Astrocyte (in vitro differentiated cells and primary cell): ENCODE measurements at regions not wholly inside any gene's neighbourhood (a gene's known extent, or its start where the extent isn't known, plus 50 kb on each side); places are given as distances from the start of the nearest gene placed in this dataset.

Experiments used
- DNase-seq: peaks from one replicate; pipeline ENCODE4 v3.0.0-alpha.2; 2010; ENCODE audit warnings: low read depth
- FAIRE-seq: peaks from 2 replicates; lab custom pipeline; 2011; peaks lifted over from hg19 to GRCh38; lab: Jason Lieb, UNC
- H2AFZ ChIP-seq: 2 replicates; pipeline ENCODE4 v1.6.0; 2012; ENCODE audit warnings: low read depth, low read length, inconsistent platforms
- H3K27ac ChIP-seq: 2 replicates; pipeline ENCODE4 v1.5.1; 2011; ENCODE audit warnings: low read depth, low read length, inconsistent platforms
- H3K27me3 ChIP-seq: 2 replicates; pipeline ENCODE4 v1.6.0; 2011; ENCODE audit warnings: low read length, inconsistent platforms; ENCODE audit not compliant: insufficient read depth
- H3K36me3 ChIP-seq: 2 replicates; pipeline ENCODE4 v1.5.1; 2011; ENCODE audit warnings: low read length, inconsistent platforms; ENCODE audit not compliant: insufficient read depth
- H3K4me1 ChIP-seq: 2 replicates; pipeline ENCODE4 v1.5.1; 2011; ENCODE audit warnings: low read length, inconsistent platforms; ENCODE audit not compliant: insufficient read depth
- H3K4me2 ChIP-seq: 2 replicates; pipeline ENCODE4 v1.6.0; 2012; ENCODE audit warnings: low read length, inconsistent platforms
- H3K4me3 ChIP-seq: 2 replicates; pipeline ENCODE4 v1.5.1; 2011; ENCODE audit warnings: low read depth, mild to moderate bottlenecking, low read length, inconsistent platforms; ENCODE audit not compliant: insufficient read depth
- H3K79me2 ChIP-seq: 2 replicates; pipeline ENCODE4 v1.6.0; 2012; ENCODE audit warnings: mild to moderate bottlenecking, low read length, inconsistent platforms; ENCODE audit not compliant: insufficient read depth
- H3K9ac ChIP-seq: 2 replicates; pipeline ENCODE4 v1.6.0; 2012; ENCODE audit warnings: mild to moderate bottlenecking, low read length, inconsistent platforms
- H3K9me3 ChIP-seq: 2 replicates; pipeline ENCODE4 v1.5.1; 2012; ENCODE audit warnings: low read depth, mild to moderate bottlenecking, low read length, inconsistent platforms; ENCODE audit not compliant: insufficient read depth
- H4K20me1 ChIP-seq: 2 replicates; pipeline ENCODE4 v1.6.0; 2012; ENCODE audit warnings: low read length, inconsistent platforms; ENCODE audit not compliant: insufficient read depth
- H3K27ac Mint-ChIP-seq: one replicate; pipeline ENCODE4 v1.8.0; 2021; ENCODE audit warnings: mild to moderate bottlenecking, mixed read lengths; ENCODE audit not compliant: unreplicated experiment
- H3K27me3 Mint-ChIP-seq: one replicate; pipeline ENCODE4 v1.8.0; 2021; ENCODE audit warnings: low read depth, mixed read lengths; ENCODE audit not compliant: unreplicated experiment
- H3K36me3 Mint-ChIP-seq: one replicate; pipeline ENCODE4 v1.8.0; 2021; ENCODE audit warnings: low read depth, mixed read lengths; ENCODE audit not compliant: unreplicated experiment
- H3K4me1 Mint-ChIP-seq: one replicate; pipeline ENCODE4 v1.8.0; 2021; ENCODE audit warnings: low read depth, mixed read lengths; ENCODE audit not compliant: unreplicated experiment
- H3K4me3 Mint-ChIP-seq: one replicate; pipeline ENCODE4 v1.8.0; 2021; ENCODE audit warnings: mild to moderate bottlenecking, moderate library complexity, mixed read lengths; ENCODE audit not compliant: unreplicated experiment
- H3K9me3 Mint-ChIP-seq: one replicate; pipeline ENCODE4 v1.8.0; 2021; ENCODE audit warnings: mild to moderate bottlenecking, mixed read lengths; ENCODE audit not compliant: unreplicated experiment
- EZH2 ChIP-seq: IDR thresholded peaks from 2 replicates; pipeline ENCODE4 v1.6.1; 2012; ENCODE audit warnings: mild to moderate bottlenecking, low read length, inconsistent platforms; ENCODE audit not compliant: insufficient read depth
- TF ChIP-seq, protein P1 (sequence below): IDR thresholded peaks from 2 replicates; pipeline ENCODE4 v1.5.1; 2011; ENCODE audit warnings: low read depth, mild to moderate bottlenecking, inconsistent platforms, low read length, moderate library complexity; ENCODE audit not compliant: insufficient read depth

DNA sequence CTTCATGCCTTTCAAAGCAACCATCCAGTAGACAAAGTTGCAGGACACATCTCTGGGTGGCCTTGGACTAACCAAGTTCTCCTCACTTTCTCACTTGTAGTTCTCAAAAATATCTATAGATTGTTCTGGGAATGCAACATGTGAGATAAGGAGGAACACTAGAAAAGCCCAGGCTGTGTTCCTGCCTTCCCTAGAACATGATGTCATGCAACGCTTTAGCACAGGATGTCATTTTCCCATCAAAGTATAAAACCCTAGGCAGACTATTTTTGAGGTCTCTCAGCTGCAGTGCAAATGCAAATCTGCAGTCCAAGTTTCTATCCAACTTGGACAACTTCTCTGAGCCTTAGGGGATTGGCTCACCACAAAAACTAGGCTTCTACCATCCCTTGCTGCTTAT, 78.8 kb upstream of the PCDH7 start:
- H3K27ac Mint-ChIP-seq, result no peak overlapping the region
- H2AFZ ChIP-seq, result no peak overlapping the region
- TF ChIP-seq EZH2, result no peak
- TF ChIP-seq, protein P1, sequence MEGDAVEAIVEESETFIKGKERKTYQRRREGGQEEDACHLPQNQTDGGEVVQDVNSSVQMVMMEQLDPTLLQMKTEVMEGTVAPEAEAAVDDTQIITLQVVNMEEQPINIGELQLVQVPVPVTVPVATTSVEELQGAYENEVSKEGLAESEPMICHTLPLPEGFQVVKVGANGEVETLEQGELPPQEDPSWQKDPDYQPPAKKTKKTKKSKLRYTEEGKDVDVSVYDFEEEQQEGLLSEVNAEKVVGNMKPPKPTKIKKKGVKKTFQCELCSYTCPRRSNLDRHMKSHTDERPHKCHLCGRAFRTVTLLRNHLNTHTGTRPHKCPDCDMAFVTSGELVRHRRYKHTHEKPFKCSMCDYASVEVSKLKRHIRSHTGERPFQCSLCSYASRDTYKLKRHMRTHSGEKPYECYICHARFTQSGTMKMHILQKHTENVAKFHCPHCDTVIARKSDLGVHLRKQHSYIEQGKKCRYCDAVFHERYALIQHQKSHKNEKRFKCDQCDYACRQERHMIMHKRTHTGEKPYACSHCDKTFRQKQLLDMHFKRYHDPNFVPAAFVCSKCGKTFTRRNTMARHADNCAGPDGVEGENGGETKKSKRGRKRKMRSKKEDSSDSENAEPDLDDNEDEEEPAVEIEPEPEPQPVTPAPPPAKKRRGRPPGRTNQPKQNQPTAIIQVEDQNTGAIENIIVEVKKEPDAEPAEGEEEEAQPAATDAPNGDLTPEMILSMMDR, result no peak

DNA sequence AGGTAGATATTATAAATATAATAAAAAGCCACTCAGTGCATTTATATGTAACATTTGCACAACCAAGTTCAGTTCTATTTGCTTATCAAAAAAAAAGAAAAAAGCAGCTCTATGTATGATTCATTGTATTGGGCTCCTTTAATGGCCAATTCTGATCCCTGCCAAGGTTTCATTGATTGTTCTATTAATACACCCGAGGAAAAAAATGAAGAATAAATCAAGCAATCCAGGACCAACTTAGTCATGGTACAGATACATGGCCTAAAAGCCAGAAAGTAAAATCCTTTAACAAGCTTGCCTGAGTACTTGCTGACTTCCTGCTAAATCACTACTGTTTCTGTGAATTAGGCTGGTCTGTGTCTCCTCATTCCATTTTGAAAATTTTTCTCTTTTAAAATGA, 77.6 kb upstream of the PCDH7 start:
- no peak for FAIRE-seq
- Mint-ChIP-seq H3K9me3 (no peaks in the 10 kb centered on the region), H3K27me3 (no peaks in the 10 kb centered on the region)

More for the DNA sequence above, 78.8 kb upstream of the PCDH7 start:
- Mint-ChIP-seq H3K4me3 (no peak overlapping the region), H3K36me3 (no peaks in the 10 kb centered on the region), H3K4me1 (peaks cover 5% of the 10 kb centered on the region), H3K27me3 (no peaks in the 10 kb centered on the region), H3K9me3 (no peaks in the 10 kb centered on the region)
- no peaks in the 10 kb centered on the region for H3K79me2 ChIP-seq
- no peaks in the 10 kb centered on the region for H3K36me3 ChIP-seq
- no peak overlapping the region for H3K4me3 ChIP-seq
- no peak overlapping the region for H3K4me2 ChIP-seq
- no peak overlapping the region for H3K9ac ChIP-seq
- DNase-seq, result no peak
- no peaks in the 10 kb centered on the region for H3K27me3 ChIP-seq
- FAIRE-seq, result no peak
- no peaks in the 10 kb centered on the region for H3K4me1 ChIP-seq
- no peaks in the 10 kb centered on the region for H4K20me1 ChIP-seq
- no peaks in the 10 kb centered on the region for H3K9me3 ChIP-seq
- no peak overlapping the region for H3K27ac ChIP-seq

DNA sequence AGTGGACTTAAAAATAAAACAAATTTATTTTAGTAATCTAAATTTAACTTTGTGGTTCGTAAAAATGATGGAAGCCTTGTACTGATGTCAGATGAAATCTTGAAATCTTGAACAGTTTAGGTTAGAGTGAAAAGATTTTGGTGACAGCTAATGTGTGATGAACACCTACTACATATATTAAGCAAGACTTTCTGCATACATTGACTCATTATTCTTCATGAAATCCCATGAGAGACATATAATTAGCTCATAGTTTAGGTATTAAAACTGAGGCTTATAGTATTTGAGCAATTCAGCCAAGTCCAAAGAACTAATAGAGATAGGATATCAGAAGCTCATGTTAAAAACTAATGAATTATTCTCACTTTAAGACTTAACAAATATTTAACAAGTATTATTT, 66.9 kb upstream of the PCDH7 start:
- Histone ChIP-seq H4K20me1 (no peaks in the 10 kb centered on the region), H3K9me3 (no peaks in the 10 kb centered on the region), H3K4me1 (no peaks in the 10 kb centered on the region), H3K4me2 (no peak overlapping the region), H3K4me3 (no peak overlapping the region), H3K27me3 (no peaks in the 10 kb centered on the region), H2AFZ (no peak overlapping the region), H3K9ac (no peak overlapping the region), H3K79me2 (no peaks in the 10 kb centered on the region), H3K36me3 (no peaks in the 10 kb centered on the region), H3K27ac (no peak overlapping the region)
- Mint-ChIP-seq H3K4me3 (no peak overlapping the region), H3K9me3 (no peaks in the 10 kb centered on the region), H3K27ac (no peak overlapping the region), H3K27me3 (no peaks in the 10 kb centered on the region), H3K4me1 (no peaks in the 10 kb centered on the region), H3K36me3 (no peaks in the 10 kb centered on the region)
- FAIRE-seq (no peak), DNase-seq (no peak)
- TF ChIP-seq EZH2, result no peak
- TF ChIP-seq, protein P1, result no peak

More for the DNA sequence above, 77.6 kb upstream of the PCDH7 start:
- no peak overlapping the region for H3K4me3 Mint-ChIP-seq
- Histone ChIP-seq H3K36me3 (no peaks in the 10 kb centered on the region), H4K20me1 (no peaks in the 10 kb centered on the region), H3K79me2 (no peaks in the 10 kb centered on the region), H2AFZ (no peak overlapping the region), H3K27me3 (no peaks in the 10 kb centered on the region), H3K9ac (no peak overlapping the region), H3K4me2 (no peak overlapping the region), H3K27ac (no peak overlapping the region), H3K9me3 (no peaks in the 10 kb centered on the region), H3K4me3 (no peak overlapping the region), H3K4me1 (no peaks in the 10 kb centered on the region)
- no peaks in the 10 kb centered on the region for H3K36me3 Mint-ChIP-seq
- no peak overlapping the region for H3K27ac Mint-ChIP-seq
- DNase-seq, result no peak
- peaks cover 5% of the 10 kb centered on the region for H3K4me1 Mint-ChIP-seq
- TF ChIP-seq, protein P1, result no peak
- no peak for TF ChIP-seq EZH2
